Epidermal melanocyte (primary cell): ENCODE measurements at regions not wholly inside any gene's neighbourhood (a gene's known extent, or its start where the extent isn't known, plus 50 kb on each side); places are given as distances from the start of the nearest gene placed in this dataset.

Experiments
- DNase-seq: peaks from one replicate; pipeline ENCODE4 v3.0.0; 2011; ENCODE audit warnings: low spot score; ENCODE audit not compliant: insufficient read length

- DNase-seq: no peak
These were observed 156.2 kb upstream of the GALNT17 start for GRCh38 chr7:70975754-70976153.

- DNase-seq: no peak
These were observed 145.6 kb upstream of the GALNT17 start for GRCh38 chr7:70986297-70986696.

DNA sequence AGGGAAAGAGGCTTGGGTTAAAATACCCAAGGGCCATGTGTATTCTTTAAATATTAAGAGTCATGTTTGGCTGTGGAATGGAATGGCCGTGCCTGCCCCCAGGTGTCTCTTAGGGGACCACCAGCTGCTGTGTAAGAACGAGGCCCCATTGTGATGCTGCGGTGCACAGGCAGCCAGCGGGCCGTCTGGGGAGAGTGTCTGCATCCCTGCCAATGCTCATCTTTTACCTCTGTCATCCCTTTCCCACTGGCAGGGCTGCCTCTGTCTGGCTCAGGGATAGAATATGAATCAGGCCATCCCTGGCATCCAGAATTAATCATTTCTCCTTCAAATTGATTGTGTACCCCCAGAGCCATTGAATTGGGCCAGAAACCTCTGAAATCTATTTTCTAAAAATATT, 137.8 kb upstream of the GALNT17 start:
- no peak for DNase-seq

DNA sequence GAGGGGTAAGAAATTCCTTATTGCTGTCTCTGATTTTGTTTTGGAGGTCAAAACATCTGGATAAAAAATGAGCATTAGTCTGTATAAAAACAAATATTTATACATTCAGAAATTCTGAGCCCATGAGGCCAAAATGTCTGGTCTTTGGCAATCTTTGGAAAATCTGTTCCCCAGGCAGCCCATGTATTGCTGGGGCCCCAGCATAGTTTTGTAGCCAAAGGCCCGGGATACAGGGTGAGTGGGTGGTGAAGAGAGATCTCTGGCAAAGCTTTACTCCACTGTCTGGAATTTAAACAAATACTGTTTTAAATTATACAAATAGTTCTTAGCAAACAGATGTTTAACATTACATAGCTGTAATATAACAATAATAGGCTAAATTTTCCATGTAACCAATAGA, 134.7 kb upstream of the GALNT17 start:
- no peak for DNase-seq

DNA sequence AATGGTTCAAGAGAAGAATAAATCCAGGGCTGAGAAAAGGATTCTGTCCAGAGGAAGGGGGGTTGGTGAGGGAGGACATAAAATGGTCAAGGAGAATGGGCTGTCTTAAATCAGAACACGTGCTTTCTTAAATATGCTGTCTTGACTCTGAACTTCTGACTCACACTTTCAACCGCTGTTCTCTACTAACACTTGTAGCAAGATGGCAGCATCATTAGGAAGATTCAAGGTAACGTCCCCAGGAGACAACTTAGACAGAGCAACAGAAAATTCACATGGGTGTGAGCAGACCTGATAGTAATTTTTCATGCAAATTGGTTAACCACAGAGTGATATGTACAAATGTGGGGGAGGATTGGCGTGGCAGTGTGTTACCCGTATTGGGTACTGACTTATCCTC, 126.8 kb upstream of the GALNT17 start:
- DNase-seq: no peak

DNA sequence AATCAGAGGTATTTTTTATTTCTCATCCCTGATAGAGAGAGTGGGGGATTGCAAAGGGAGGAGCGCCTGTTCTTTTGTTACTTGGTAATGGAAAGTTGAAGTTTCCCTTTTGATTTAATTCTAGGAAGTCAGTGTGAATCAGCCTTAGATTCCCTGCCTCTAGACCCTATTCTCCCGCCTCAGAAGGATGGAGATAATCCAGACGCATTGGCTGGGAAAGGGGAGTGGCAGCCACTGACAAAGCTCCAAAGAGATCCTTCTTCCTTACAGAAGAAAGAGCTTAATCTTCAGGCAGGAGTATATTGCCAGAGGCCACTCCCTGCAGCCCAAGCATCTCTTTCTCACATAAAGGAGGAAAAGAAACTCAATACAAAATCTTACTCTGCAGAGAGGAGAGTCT, 122.3 kb upstream of the GALNT17 start:
- DNase-seq: no peak

DNA sequence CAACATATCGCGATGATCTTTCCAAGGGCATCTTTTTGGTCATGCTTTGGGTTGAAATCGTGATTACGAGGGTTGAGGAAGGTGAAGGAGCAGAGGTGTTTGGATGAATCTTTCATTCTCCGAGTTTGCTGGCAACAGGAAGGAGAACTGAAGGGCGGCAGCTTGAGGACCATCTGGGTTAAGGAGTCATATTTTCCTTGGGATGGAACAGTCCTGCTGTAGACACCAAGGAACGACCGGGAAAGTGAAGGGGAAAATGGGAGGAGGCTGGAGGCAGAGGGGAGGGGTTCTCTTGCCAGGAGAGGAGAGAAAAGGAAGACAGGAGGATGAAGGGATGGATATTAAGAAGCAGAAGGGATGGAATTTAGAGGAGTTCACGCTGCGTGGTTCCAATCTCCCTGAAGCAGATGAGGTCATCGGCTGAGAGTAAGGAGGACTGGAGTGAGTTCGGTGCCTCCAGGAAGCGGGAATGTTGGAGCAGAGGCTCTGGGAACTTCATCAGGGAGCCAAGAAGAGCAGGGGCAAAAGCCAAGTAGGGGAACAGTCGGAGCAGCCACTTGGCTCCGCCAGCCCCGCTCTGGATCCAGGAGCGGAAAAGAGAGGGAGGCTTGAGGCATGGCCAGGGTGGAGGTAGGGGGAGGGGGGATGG, 116.6 kb upstream of the GALNT17 start:
- no peak for DNase-seq

DNA sequence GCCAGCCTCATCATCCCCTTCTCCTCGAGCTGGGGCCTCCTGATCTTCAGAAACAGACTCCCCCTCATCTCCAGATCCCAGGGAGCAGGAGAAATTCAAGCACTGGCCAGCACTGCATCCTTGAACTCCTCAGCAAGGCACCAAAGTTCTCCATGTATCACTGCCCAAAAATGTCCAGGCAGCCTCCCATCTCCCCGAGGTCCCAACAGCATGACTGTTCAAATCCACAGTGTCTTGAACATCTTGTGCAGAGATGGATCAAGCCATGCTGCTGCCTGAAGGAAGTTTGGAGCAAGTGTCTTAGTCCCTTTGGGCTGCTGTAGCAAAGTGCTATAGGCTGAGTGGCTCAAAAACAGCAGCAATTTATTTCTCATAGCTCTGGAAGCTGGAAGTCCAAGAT, 115.5 kb upstream of the GALNT17 start:
- no peak for DNase-seq

GRCh38 chr7:71017602-71018001, 114.3 kb upstream of the GALNT17 start:
- no peak for DNase-seq

DNA sequence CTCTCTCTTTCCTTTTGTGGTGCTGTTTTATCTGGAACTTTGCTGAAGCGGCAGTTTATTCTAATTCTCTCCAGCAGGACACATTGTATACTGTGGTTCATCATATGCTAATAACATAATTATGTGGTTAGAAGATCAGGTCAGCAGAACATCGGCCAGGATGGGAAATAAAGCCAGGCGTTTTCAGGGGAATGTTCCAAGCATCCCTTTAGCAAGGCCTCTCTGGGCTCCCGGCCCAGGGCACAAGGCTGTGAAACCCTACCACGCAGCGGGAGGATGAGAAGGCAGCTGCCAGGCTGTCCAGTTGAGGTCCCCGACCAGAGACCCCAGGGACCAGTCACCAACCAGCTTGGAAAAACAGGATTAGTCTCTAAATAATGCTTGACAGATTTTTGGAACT, 112.2 kb upstream of the GALNT17 start:
- no peak for DNase-seq

GRCh38 chr7:71021131-71021530, 110.8 kb upstream of the GALNT17 start:
- no peak for DNase-seq

GRCh38 chr7:71026680-71027079, 105.3 kb upstream of the GALNT17 start:
- no peak for DNase-seq

GRCh38 chr7:71034243-71034642, 97.7 kb upstream of the GALNT17 start:
- DNase-seq: no peak

- no peak for DNase-seq
These were observed 89.4 kb upstream of the GALNT17 start for GRCh38 chr7:71042591-71042990.

GRCh38 chr7:71050492-71050891, 81.5 kb upstream of the GALNT17 start:
- DNase-seq: no peak

- DNase-seq: no peak
These were observed 76.4 kb upstream of the GALNT17 start for GRCh38 chr7:71055504-71055903.

DNA sequence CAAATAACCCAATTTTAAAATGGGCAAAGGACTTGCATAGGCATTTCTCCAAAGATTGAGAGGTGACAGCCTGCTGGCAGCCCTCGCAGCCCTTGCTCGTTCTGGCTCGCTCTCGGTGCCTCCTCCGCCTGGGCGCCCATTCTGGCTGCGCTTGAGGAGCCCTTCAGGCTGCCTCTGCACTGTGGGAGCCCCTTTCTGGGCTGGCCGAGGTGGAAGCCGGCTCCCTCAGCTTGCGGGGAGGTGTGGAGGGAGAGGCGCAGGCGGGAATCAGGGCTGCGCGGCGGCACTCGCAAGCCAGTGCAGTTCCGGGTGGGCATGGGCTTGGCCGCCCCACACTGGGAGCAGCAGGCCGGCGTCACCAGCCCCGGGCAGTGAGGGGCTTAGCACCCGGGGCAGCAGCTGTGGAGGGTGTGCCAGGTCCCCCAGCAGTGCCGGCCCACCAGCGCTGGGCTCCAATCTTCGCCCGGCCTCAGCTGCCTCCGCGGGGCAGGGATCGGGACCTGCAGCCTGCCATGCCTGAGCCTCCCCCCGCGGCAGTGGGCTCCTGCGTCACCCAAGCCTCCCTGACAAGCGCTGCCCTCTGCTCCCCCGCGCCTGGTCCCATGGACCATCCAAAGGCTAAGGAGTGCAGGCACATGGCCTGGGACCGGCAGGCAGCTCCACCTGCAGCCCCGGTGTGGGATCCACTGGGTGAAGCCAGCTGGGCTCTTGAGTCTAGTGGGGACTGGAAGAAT, 54.0 kb upstream of the GALNT17 start:
- DNase-seq: no peak
